ENCODE measurements at regions not wholly inside any gene's neighbourhood (a gene's known extent, or its start where the extent isn't known, plus 50 kb on each side); places are given as distances from the start of the nearest gene placed in this dataset.

GRCh38 chr4:138076561-138076960 lies 165.6 kb downstream of the SLC7A11 start:
- BruUV-seq (replicated peaks), result no TSS peak
- in situ Hi-C loops (cut with HindIII; ENCODE audit: low pct_unique_long_range_greater_than_20kb, low sequenced_read_pairs), result no loop called here
- H3K4me3 ChIP-seq (ENCODE audit: low read depth in 2 of 2, low read length in 2 of 2), result no peak overlapping the region
- H3K27me3 ChIP-seq (ENCODE audit: control insufficient read depth, insufficient read depth, low read length), result no peaks in the 10 kb centered on the region
- POLR2A ChIA-PET, result no interaction called here
- no peak overlapping the region for H3K27ac ChIP-seq (ENCODE audit: low read length)
- no peak for ATAC-seq
- intact Hi-C loops (cut with micrococcal nuclease; ENCODE audit: unreplicated experiment), result no loop called here
- H3K9me3 ChIP-seq (ENCODE audit: control insufficient read depth, insufficient read depth, low read depth, low read length), result no peaks in the 10 kb centered on the region
- CTCF ChIA-PET, result no interaction called here
- no peak for DNase-seq (ENCODE audit: low read depth, low spot score)
- TF ChIP-seq REST (IDR thresholded peaks at IDR 0.05; ENCODE audit: insufficient read depth in 1 of 2, low read depth in 2 of 2, low read length in 1 of 2), result no peak
- H3K4me1 ChIP-seq (ENCODE audit: control insufficient read depth, insufficient read depth, low read length), result no peaks in the 10 kb centered on the region
- H3K36me3 ChIP-seq (ENCODE audit: control insufficient read depth, insufficient read depth, low read length), result no peaks in the 10 kb centered on the region

- CTCF ChIA-PET, result no interaction called here
- no peak for DNase-seq (ENCODE audit: low read depth, low spot score)
Observed at GRCh38 chr4:138070816-138071215, 171.3 kb downstream of the SLC7A11 start.

More at GRCh38 chr4:138070816-138071215, 171.3 kb downstream of the SLC7A11 start:
- no peaks in the 10 kb centered on the region for H3K9me3 ChIP-seq (ENCODE audit: control insufficient read depth, insufficient read depth, low read depth, low read length)
- no peaks in the 10 kb centered on the region for H3K36me3 ChIP-seq (ENCODE audit: control insufficient read depth, insufficient read depth, low read length)
- no peak for ATAC-seq
- H3K27ac ChIP-seq (ENCODE audit: low read length), result no peak overlapping the region
- BruUV-seq (replicated peaks), result no TSS peak
- intact Hi-C loops (cut with micrococcal nuclease; ENCODE audit: unreplicated experiment), result no loop called here
- no peaks in the 10 kb centered on the region for H3K4me1 ChIP-seq (ENCODE audit: control insufficient read depth, insufficient read depth, low read length)
- H3K4me3 ChIP-seq (ENCODE audit: low read depth in 2 of 2, low read length in 2 of 2), result no peak overlapping the region
- in situ Hi-C loops (cut with HindIII; ENCODE audit: low pct_unique_long_range_greater_than_20kb, low sequenced_read_pairs), result no loop called here
- H3K27me3 ChIP-seq (ENCODE audit: control insufficient read depth, insufficient read depth, low read length), result no peaks in the 10 kb centered on the region
- TF ChIP-seq, protein P1, sequence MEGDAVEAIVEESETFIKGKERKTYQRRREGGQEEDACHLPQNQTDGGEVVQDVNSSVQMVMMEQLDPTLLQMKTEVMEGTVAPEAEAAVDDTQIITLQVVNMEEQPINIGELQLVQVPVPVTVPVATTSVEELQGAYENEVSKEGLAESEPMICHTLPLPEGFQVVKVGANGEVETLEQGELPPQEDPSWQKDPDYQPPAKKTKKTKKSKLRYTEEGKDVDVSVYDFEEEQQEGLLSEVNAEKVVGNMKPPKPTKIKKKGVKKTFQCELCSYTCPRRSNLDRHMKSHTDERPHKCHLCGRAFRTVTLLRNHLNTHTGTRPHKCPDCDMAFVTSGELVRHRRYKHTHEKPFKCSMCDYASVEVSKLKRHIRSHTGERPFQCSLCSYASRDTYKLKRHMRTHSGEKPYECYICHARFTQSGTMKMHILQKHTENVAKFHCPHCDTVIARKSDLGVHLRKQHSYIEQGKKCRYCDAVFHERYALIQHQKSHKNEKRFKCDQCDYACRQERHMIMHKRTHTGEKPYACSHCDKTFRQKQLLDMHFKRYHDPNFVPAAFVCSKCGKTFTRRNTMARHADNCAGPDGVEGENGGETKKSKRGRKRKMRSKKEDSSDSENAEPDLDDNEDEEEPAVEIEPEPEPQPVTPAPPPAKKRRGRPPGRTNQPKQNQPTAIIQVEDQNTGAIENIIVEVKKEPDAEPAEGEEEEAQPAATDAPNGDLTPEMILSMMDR (IDR thresholded peaks at IDR 0.05), result no peak
- TF ChIP-seq REST (IDR thresholded peaks at IDR 0.05; ENCODE audit: insufficient read depth in 1 of 2, low read depth in 2 of 2, low read length in 1 of 2) (no peak), POLR2AphosphoS5 (IDR thresholded peaks at IDR 0.05; ENCODE audit: low read depth, low read length) (no peak), TCF7L2 (IDR thresholded peaks at IDR 0.05; ENCODE audit: low read depth, low read length) (no peak), SIN3A (IDR thresholded peaks at IDR 0.05; ENCODE audit: borderline replicate concordance, insufficient read depth, low read depth, low read length) (no peak)
- POLR2A ChIA-PET, result no interaction called here

Measured in Panc1 (cell line).